Left renal cortex interstitium (tissue), 4 donors: ENCODE measurements at regions not wholly inside any gene's neighbourhood (a gene's known extent, or its start where the extent isn't known, plus 50 kb on each side); places are given as distances from the start of the nearest gene placed in this dataset.
A peak's percentile ranks its signal among the peaks of the same experiment; 100 is the strongest.

Source experiments
- DNase-seq, 4 donors: peaks; one replicate each; pipeline ENCODE4 v3.0.0-alpha.2; 2013; ENCODE audit warnings: low read depth in 4 of 4, low spot score in 2 of 4, missing footprints in 1 of 4

- DNase-seq, result peak in 1 of 4 donors; percentile 56
These were observed 54.1 kb upstream of the ABL1 start for GRCh38 chr9:130780865-130781504.

DNA sequence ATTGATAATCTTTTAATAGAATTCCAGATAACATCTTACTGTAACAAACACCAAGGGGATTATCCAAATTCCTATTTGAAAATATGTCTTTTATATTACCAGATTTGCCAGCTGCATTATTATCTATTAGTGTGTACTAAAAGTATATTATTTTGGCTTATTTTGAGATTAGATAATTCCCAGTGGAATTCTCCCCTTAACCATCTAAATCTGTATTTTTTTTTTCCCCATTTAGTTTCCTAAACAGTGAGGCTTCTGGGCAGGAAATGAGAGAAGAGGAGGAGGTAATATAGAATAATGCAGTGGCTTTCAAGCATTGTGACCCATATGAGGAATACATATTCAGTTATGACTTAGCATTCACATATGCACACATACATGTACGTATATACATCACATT lies 53.5 kb upstream of the ABL1 start:
- no peak for DNase-seq

- no peak for DNase-seq
These were observed 52.0 kb upstream of the ABL1 start for GRCh38 chr9:130782886-130783530.

- DNase-seq, result no peak
These were observed 50.0 kb upstream of the ABL1 start for GRCh38 chr9:130785053-130785452.
